Neural cell (in vitro differentiated cells): ENCODE measurements at regions not wholly inside any gene's neighbourhood (a gene's known extent, or its start where the extent isn't known, plus 50 kb on each side); places are given as distances from the start of the nearest gene placed in this dataset.

Experiments
- H2AFZ ChIP-seq: fragments of 200-600, 300-800 bp; sonication (generic), shearing (Covaris generic); 2 replicates; pipeline ENCODE4 v1.6.0; 2014; ENCODE audit warnings: low read depth, mild to moderate bottlenecking, antibody characterized with exemption, low read length, moderate library complexity
- H3F3A ChIP-seq: fragments of 200-600 bp; shearing (Covaris generic); 2 replicates; pipeline ENCODE4 v1.6.1; 2016; ENCODE audit warnings: mild to moderate bottlenecking, moderate library complexity, mixed read lengths, antibody characterized with exemption, low read length; ENCODE audit not compliant: insufficient read depth, poor library complexity, severe bottlenecking
- H3K27ac ChIP-seq: fragments of 200-600, 300-800 bp; sonication (generic), shearing (Covaris generic); 2 replicates; pipeline ENCODE4 v1.5.1; 2014; ENCODE audit warnings: mild to moderate bottlenecking, low read length, moderate library complexity
- H3K27me3 ChIP-seq: fragments of 300-800, 200-600 bp; sonication (generic), shearing (Covaris generic); 2 replicates; pipeline ENCODE4 v1.6.0; 2014; ENCODE audit warnings: mild to moderate bottlenecking, low read depth, low read length, moderate library complexity; ENCODE audit not compliant: insufficient read depth
- H3K36me3 ChIP-seq: fragments of 300-800, 200-600 bp; sonication (generic), shearing (Covaris generic); 2 replicates; pipeline ENCODE4 v1.5.1; 2014; ENCODE audit warnings: mild to moderate bottlenecking, antibody characterized with exemption, low read length, moderate library complexity; ENCODE audit not compliant: insufficient read depth
- H3K4me2 ChIP-seq: fragments of 300-800, 200-600 bp; sonication (generic), shearing (Covaris generic); 2 replicates; pipeline ENCODE4 v1.6.0; 2014; ENCODE audit warnings: mild to moderate bottlenecking, low read length
- H3K4me3 ChIP-seq: fragments of 300-800, 200-600 bp; sonication (generic), shearing (Covaris generic); 2 replicates; pipeline ENCODE4 v1.5.1; 2014; ENCODE audit warnings: mild to moderate bottlenecking, low read length, moderate library complexity
- H3K79me2 ChIP-seq: fragments of 200-600 bp; shearing (Covaris generic); replicated peaks from 2 replicates; pipeline ENCODE4 v1.6.0; 2014; ENCODE audit warnings: mild to moderate bottlenecking, low read length, moderate library complexity; ENCODE audit not compliant: insufficient read depth
- H3K9ac ChIP-seq: fragments of 300-800, 200-600 bp; sonication (generic), shearing (Covaris generic); 2 replicates; pipeline ENCODE4 v1.6.1; 2016; ENCODE audit warnings: mild to moderate bottlenecking, low read length, mixed read lengths
- H3K9me2 ChIP-seq: fragments of 200-600 bp; shearing (Covaris generic); 2 replicates; pipeline ENCODE4 v1.6.1; 2016; ENCODE audit warnings: mild to moderate bottlenecking, low read length, mixed read lengths; ENCODE audit not compliant: insufficient read depth
- H3K9me3 ChIP-seq: fragments of 200-600, 300-800 bp; sonication (generic), shearing (Covaris generic); 2 replicates; pipeline ENCODE4 v1.6.1; 2016; ENCODE audit warnings: mild to moderate bottlenecking, mixed run types, low read length, moderate library complexity, mixed read lengths
- H4K20me1 ChIP-seq: fragments of 200-600 bp; shearing (Covaris generic); 2 replicates; pipeline ENCODE4 v1.6.1; 2016; ENCODE audit warnings: mild to moderate bottlenecking, mixed run types; ENCODE audit not compliant: insufficient read depth
- EP300 ChIP-seq: fragments of 450-650 bp; conservative IDR thresholded peaks from 2 replicates; pipeline ENCODE4 v1.6.1; 2014; ENCODE audit warnings: antibody characterized with exemption, mild to moderate bottlenecking, moderate library complexity; ENCODE audit not compliant: poor library complexity, severe bottlenecking
- EZH2 ChIP-seq: fragments of 200-600, 300-800 bp; shearing (Covaris generic), sonication (generic); IDR thresholded peaks from 2 replicates; pipeline ENCODE4 v1.6.1; 2014; ENCODE audit warnings: antibody characterized with exemption, low read length, borderline replicate concordance, mild to moderate bottlenecking; ENCODE audit not compliant: insufficient read depth, poor library complexity, severe bottlenecking
- MXI1 ChIP-seq: fragments of 450-650 bp; conservative IDR thresholded peaks from 2 replicates; pipeline ENCODE4 v1.6.1; 2014; ENCODE audit warnings: antibody characterized with exemption, mild to moderate bottlenecking; ENCODE audit not compliant: poor library complexity, severe bottlenecking
- POLR2AphosphoS5 ChIP-seq: IDR thresholded peaks from 2 replicates; pipeline ENCODE4 v1.6.1; 2012
- RAD21 ChIP-seq: fragments of 450-650 bp; conservative IDR thresholded peaks from 2 replicates; pipeline ENCODE4 v1.6.1; 2014; ENCODE audit warnings: antibody characterized with exemption, mild to moderate bottlenecking, moderate library complexity
- SMC3 ChIP-seq: fragments of 450-650 bp; conservative IDR thresholded peaks from 2 replicates; pipeline ENCODE4 v1.6.1; 2014; ENCODE audit warnings: antibody characterized with exemption, mild to moderate bottlenecking, moderate library complexity; ENCODE audit not compliant: poor library complexity
- TAF1 ChIP-seq: IDR thresholded peaks from 2 replicates; pipeline ENCODE4 v1.6.1; 2012; ENCODE audit warnings: low read depth
- TF ChIP-seq, protein P1 (sequence below): fragments of 450-650 bp; IDR thresholded peaks from 2 replicates; pipeline ENCODE4 v1.5.1; 2014; ENCODE audit warnings: antibody characterized with exemption, mild to moderate bottlenecking, moderate library complexity; ENCODE audit not compliant: poor library complexity, severe bottlenecking
- TF ChIP-seq, protein P2 (sequence below): IDR thresholded peaks from 2 replicates; pipeline ENCODE4 v1.6.1; 2012; ENCODE audit warnings: borderline replicate concordance

DNA sequence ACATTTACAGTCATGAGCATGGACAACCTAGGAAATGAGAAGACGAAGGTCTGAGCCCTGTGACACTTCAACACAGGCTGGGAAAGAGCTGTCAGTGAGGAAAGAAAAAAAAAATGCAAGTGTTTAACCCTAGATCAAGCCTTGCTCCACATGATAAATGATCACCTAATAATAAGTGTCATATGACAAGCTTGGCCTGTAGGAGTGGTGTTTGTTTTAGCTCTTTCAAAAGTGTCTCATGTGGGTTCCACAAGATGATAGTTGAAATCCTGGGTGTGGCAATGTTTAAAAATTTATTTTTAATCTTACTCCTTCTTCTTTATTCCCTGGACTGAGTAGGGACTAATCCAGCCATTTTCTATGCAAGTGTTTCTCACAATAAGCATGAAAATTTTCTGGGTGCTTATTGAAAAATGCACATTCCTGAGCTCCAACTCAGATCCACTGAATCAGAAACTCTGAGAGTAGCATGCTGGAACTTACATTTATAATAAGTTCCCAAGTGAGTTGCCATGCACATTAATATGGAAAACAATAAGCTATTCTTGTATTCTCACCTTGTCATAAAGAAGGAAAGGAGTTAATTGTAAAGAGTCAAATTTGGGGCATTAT lies 138.3 kb downstream of the AREG start:
- Histone ChIP-seq H3K4me2 (no peak overlapping the region), H3F3A (no peaks in the 10 kb centered on the region), H3K9me2 (no peaks in the 10 kb centered on the region), H3K27ac (no peak overlapping the region), H3K79me2 (no peaks in the 10 kb centered on the region), H3K27me3 (no peaks in the 10 kb centered on the region), H3K4me3 (no peak overlapping the region), H2AFZ (no peak overlapping the region), H3K9me3 (no peaks in the 10 kb centered on the region), H4K20me1 (no peaks in the 10 kb centered on the region), H3K9ac (no peak overlapping the region), H3K36me3 (no peaks in the 10 kb centered on the region)
- TF ChIP-seq, protein P1, sequence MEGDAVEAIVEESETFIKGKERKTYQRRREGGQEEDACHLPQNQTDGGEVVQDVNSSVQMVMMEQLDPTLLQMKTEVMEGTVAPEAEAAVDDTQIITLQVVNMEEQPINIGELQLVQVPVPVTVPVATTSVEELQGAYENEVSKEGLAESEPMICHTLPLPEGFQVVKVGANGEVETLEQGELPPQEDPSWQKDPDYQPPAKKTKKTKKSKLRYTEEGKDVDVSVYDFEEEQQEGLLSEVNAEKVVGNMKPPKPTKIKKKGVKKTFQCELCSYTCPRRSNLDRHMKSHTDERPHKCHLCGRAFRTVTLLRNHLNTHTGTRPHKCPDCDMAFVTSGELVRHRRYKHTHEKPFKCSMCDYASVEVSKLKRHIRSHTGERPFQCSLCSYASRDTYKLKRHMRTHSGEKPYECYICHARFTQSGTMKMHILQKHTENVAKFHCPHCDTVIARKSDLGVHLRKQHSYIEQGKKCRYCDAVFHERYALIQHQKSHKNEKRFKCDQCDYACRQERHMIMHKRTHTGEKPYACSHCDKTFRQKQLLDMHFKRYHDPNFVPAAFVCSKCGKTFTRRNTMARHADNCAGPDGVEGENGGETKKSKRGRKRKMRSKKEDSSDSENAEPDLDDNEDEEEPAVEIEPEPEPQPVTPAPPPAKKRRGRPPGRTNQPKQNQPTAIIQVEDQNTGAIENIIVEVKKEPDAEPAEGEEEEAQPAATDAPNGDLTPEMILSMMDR, result no peak
- no peak for TF ChIP-seq RAD21
- no peak for TF ChIP-seq TAF1
- TF ChIP-seq, protein P2, sequence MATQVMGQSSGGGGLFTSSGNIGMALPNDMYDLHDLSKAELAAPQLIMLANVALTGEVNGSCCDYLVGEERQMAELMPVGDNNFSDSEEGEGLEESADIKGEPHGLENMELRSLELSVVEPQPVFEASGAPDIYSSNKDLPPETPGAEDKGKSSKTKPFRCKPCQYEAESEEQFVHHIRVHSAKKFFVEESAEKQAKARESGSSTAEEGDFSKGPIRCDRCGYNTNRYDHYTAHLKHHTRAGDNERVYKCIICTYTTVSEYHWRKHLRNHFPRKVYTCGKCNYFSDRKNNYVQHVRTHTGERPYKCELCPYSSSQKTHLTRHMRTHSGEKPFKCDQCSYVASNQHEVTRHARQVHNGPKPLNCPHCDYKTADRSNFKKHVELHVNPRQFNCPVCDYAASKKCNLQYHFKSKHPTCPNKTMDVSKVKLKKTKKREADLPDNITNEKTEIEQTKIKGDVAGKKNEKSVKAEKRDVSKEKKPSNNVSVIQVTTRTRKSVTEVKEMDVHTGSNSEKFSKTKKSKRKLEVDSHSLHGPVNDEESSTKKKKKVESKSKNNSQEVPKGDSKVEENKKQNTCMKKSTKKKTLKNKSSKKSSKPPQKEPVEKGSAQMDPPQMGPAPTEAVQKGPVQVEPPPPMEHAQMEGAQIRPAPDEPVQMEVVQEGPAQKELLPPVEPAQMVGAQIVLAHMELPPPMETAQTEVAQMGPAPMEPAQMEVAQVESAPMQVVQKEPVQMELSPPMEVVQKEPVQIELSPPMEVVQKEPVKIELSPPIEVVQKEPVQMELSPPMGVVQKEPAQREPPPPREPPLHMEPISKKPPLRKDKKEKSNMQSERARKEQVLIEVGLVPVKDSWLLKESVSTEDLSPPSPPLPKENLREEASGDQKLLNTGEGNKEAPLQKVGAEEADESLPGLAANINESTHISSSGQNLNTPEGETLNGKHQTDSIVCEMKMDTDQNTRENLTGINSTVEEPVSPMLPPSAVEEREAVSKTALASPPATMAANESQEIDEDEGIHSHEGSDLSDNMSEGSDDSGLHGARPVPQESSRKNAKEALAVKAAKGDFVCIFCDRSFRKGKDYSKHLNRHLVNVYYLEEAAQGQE, result no peak
- no peak for TF ChIP-seq POLR2AphosphoS5
- TF ChIP-seq EZH2, result no peak
- no peak for TF ChIP-seq MXI1
- TF ChIP-seq SMC3, result no peak

DNA sequence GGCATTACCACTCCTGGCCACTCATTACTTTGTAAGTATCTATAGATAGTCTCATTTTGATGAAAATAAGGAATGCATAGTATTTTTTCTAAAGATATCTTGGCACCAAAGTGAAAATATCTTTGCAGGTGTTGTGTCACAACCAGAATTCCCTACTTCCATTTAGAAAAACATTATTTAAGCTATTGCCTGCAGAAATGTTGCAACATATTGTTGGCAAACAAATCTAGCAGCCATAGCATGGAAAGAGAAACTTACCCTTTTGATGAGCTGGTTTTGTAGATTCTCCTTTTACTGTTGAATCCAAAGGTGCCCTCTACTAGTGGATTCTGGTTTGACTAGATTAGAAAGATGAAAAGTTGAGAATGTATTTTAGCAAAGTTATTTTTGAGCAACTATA lies 138.8 kb downstream of the AREG start:
- H3K4me3 ChIP-seq, result no peak overlapping the region
- no peak overlapping the region for H2AFZ ChIP-seq
- H3F3A ChIP-seq, result no peaks in the 10 kb centered on the region
- H3K36me3 ChIP-seq, result no peaks in the 10 kb centered on the region
- no peaks in the 10 kb centered on the region for H3K9me2 ChIP-seq
- no peaks in the 10 kb centered on the region for H3K9me3 ChIP-seq
- no peaks in the 10 kb centered on the region for H3K27me3 ChIP-seq
- H3K79me2 ChIP-seq, result no peaks in the 10 kb centered on the region
- TF ChIP-seq, protein P1, result no peak
- no peak for TF ChIP-seq TAF1
- no peak for TF ChIP-seq RAD21
- no peak for TF ChIP-seq SMC3
- TF ChIP-seq POLR2AphosphoS5, result no peak
- TF ChIP-seq MXI1, result no peak
- TF ChIP-seq, protein P2, result no peak
- no peak for TF ChIP-seq EZH2
- no peak for TF ChIP-seq EP300
- no peaks in the 10 kb centered on the region for H4K20me1 ChIP-seq
- H3K4me2 ChIP-seq, result no peak overlapping the region
- no peak overlapping the region for H3K9ac ChIP-seq
- no peak overlapping the region for H3K27ac ChIP-seq
